Testis (tissue), 2 donors: ENCODE measurements at regions not wholly inside any gene's neighbourhood (a gene's known extent, or its start where the extent isn't known, plus 50 kb on each side); places are given as distances from the start of the nearest gene placed in this dataset.

Source experiments
- POLR2A ChIP-seq: fragments of 450-650 bp; IDR thresholded peaks from one replicate; pipeline ENCODE4 v1.6.1; 2017; ENCODE audit warnings: antibody characterized with exemption, mild to moderate bottlenecking, moderate library complexity
- TF ChIP-seq, protein P1 (sequence below), 3 experiments: fragments of 450-650 bp in 2 of 3; fragments of 200-600 bp in 1 of 3; sonication (generic) in 1 of 3; IDR thresholded peaks; one replicate each; pipeline ENCODE4 v1.5.1; 2016 to 2019; ENCODE audit warnings: antibody characterized with exemption in 3 of 3, mild to moderate bottlenecking in 2 of 3, moderate library complexity in 1 of 3

DNA sequence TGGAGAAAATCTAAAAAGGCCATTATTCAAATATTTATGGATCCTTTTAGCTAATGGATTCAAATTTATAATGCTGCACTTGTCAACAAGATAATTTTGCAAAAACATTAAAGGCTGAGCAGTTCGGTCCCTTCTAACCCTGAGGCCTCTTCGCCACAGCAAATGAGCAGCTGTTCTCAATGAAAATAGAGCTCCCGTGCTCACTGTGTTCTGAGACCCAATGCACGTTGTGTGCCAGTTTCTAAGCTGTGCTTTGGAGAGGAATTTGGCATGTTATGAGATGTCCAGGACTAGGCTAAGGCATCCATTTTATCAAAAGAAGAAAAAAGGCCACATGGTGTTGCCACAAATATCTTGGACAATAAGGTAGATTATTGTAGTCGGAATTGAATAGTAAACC lies 220.1 kb upstream of the TSHZ2 start:
- TF ChIP-seq, protein P1, sequence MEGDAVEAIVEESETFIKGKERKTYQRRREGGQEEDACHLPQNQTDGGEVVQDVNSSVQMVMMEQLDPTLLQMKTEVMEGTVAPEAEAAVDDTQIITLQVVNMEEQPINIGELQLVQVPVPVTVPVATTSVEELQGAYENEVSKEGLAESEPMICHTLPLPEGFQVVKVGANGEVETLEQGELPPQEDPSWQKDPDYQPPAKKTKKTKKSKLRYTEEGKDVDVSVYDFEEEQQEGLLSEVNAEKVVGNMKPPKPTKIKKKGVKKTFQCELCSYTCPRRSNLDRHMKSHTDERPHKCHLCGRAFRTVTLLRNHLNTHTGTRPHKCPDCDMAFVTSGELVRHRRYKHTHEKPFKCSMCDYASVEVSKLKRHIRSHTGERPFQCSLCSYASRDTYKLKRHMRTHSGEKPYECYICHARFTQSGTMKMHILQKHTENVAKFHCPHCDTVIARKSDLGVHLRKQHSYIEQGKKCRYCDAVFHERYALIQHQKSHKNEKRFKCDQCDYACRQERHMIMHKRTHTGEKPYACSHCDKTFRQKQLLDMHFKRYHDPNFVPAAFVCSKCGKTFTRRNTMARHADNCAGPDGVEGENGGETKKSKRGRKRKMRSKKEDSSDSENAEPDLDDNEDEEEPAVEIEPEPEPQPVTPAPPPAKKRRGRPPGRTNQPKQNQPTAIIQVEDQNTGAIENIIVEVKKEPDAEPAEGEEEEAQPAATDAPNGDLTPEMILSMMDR (IDR thresholded peaks at IDR 0.05), result no peak
- TF ChIP-seq POLR2A, result no peak
